H9 (cell line): ENCODE measurements at regions not wholly inside any gene's neighbourhood (a gene's known extent, or its start where the extent isn't known, plus 50 kb on each side); places are given as distances from the start of the nearest gene placed in this dataset.

Experiments used
- DNase-seq: peaks from one replicate; pipeline ENCODE4 v3.0.0-alpha.2; 2017
- H2AFZ ChIP-seq: one replicate; pipeline ENCODE4 v1.6.1; 2013; ENCODE audit warnings: mild to moderate bottlenecking, low read length, control low read depth, moderate library complexity
- H2AK5ac ChIP-seq: 2 replicates; pipeline ENCODE4 v1.6.1; 2013; ENCODE audit warnings: low read length, control low read depth, mixed read lengths; ENCODE audit not compliant: insufficient read length
- H2BK120ac ChIP-seq: one replicate; pipeline ENCODE4 v1.6.1; 2013; ENCODE audit warnings: low read depth, mild to moderate bottlenecking, low read length, control low read depth, inconsistent platforms; ENCODE audit not compliant: poor library complexity, severe bottlenecking
- H2BK12ac ChIP-seq: 2 replicates; pipeline ENCODE4 v1.6.1; 2013; ENCODE audit warnings: low read length, control low read depth, mixed read lengths, low read depth; ENCODE audit not compliant: insufficient read length
- H2BK15ac ChIP-seq: 2 replicates; pipeline ENCODE4 v1.6.1; 2013; ENCODE audit warnings: low read depth, low read length, control low read depth
- H2BK20ac ChIP-seq: one replicate; pipeline ENCODE4 v1.6.1; 2013; ENCODE audit warnings: low read depth, mild to moderate bottlenecking, low read length, control low read depth, inconsistent platforms; ENCODE audit not compliant: poor library complexity, severe bottlenecking
- H2BK5ac ChIP-seq: 2 replicates; pipeline ENCODE4 v1.6.1; 2013; ENCODE audit warnings: low read length, control low read depth, mixed read lengths; ENCODE audit not compliant: insufficient read length
- H3K14ac ChIP-seq: 2 replicates; pipeline ENCODE4 v1.6.1; 2013; ENCODE audit warnings: low read length, control low read depth; ENCODE audit not compliant: insufficient read depth
- H3K18ac ChIP-seq: 2 replicates; pipeline ENCODE4 v1.6.1; 2013; ENCODE audit warnings: low read depth, mild to moderate bottlenecking, mixed read lengths, low read length, control low read depth; ENCODE audit not compliant: insufficient read length
- H3K23ac ChIP-seq: 2 replicates; pipeline ENCODE4 v1.6.1; 2013; ENCODE audit warnings: low read length, control low read depth, mixed read lengths, low read depth; ENCODE audit not compliant: insufficient read length
- H3K23me2 ChIP-seq: 2 replicates; pipeline ENCODE4 v1.6.1; 2013; ENCODE audit warnings: low read depth, mild to moderate bottlenecking, mixed read lengths, low read length, control low read depth; ENCODE audit not compliant: insufficient read length, poor library complexity, severe bottlenecking
- H3K27ac ChIP-seq: 2 replicates; pipeline ENCODE4 v1.5.1; 2013; ENCODE audit warnings: low read length, control low read depth, mixed read lengths, low read depth; ENCODE audit not compliant: insufficient read length
- H3K27me3 ChIP-seq: 2 replicates; pipeline ENCODE4 v1.6.1; 2013; ENCODE audit warnings: low read length, control low read depth, inconsistent platforms; ENCODE audit not compliant: insufficient read depth
- H3K4ac ChIP-seq: 2 replicates; pipeline ENCODE4 v1.6.1; 2013; ENCODE audit warnings: low read depth, mild to moderate bottlenecking, control low read depth, inconsistent platforms, low read length, moderate library complexity
- H3K4me1 ChIP-seq: 2 replicates; pipeline ENCODE4 v1.6.1; 2013; ENCODE audit warnings: low read length, control low read depth, inconsistent platforms; ENCODE audit not compliant: insufficient read depth
- H3K4me2 ChIP-seq: 2 replicates; pipeline ENCODE4 v1.6.1; 2013; ENCODE audit warnings: low read length, control low read depth, mixed read lengths; ENCODE audit not compliant: insufficient read length, insufficient read depth
- H3K56ac ChIP-seq: 2 replicates; pipeline ENCODE4 v1.6.1; 2013; ENCODE audit warnings: low read depth, mild to moderate bottlenecking, mixed read lengths, low read length, control low read depth; ENCODE audit not compliant: insufficient read length
- H3K79me1 ChIP-seq: 2 replicates; pipeline ENCODE4 v1.6.1; 2013; ENCODE audit warnings: low read depth, mild to moderate bottlenecking, moderate library complexity, low read length, control low read depth, inconsistent platforms; ENCODE audit not compliant: insufficient read depth, poor library complexity, severe bottlenecking
- H3K79me2 ChIP-seq: 2 replicates; pipeline ENCODE4 v1.6.1; 2013; ENCODE audit warnings: low read length, control low read depth, inconsistent platforms; ENCODE audit not compliant: insufficient read depth
- H3K9ac ChIP-seq: 2 replicates; pipeline ENCODE4 v1.6.1; 2013; ENCODE audit warnings: low read length, control low read depth, mixed read lengths; ENCODE audit not compliant: insufficient read length; ENCODE audit errors: extremely low read depth
- H3K9me3 ChIP-seq: one replicate; pipeline ENCODE4 v1.6.1; 2013; ENCODE audit warnings: low read depth, low read length, inconsistent platforms; ENCODE audit not compliant: control insufficient read depth
- H3T11ph ChIP-seq: one replicate; pipeline ENCODE4 v1.6.1; 2013; ENCODE audit warnings: mild to moderate bottlenecking, low read length, control low read depth, inconsistent platforms
- H4K20me1 ChIP-seq: one replicate; pipeline ENCODE4 v1.6.1; 2013; ENCODE audit not compliant: control insufficient read depth, insufficient read length, insufficient read depth
- H4K5ac ChIP-seq: 2 replicates; pipeline ENCODE4 v1.6.1; 2013; ENCODE audit warnings: low read depth, mild to moderate bottlenecking, mixed read lengths, low read length, control low read depth; ENCODE audit not compliant: insufficient read length
- H4K8ac ChIP-seq: replicated peaks from 2 replicates; pipeline ENCODE4 v1.6.1; 2013; ENCODE audit warnings: low read length, control low read depth, mixed read lengths, low read depth; ENCODE audit not compliant: insufficient read length
- H4K91ac ChIP-seq: 2 replicates; pipeline ENCODE4 v1.6.1; 2013; ENCODE audit warnings: low read depth, mild to moderate bottlenecking, moderate library complexity, mixed read lengths, low read length, control low read depth; ENCODE audit not compliant: insufficient read length
- H3K27ac Mint-ChIP-seq, 3 experiments: 2 replicates in 2 of 3; 3 replicates in 1 of 3; pipeline ENCODE4 v1.8.0; 2020 to 2021; ENCODE audit warnings: mixed read lengths in 3 of 3, mild to moderate bottlenecking in 1 of 3, moderate library complexity in 1 of 3
- H3K27me3 Mint-ChIP-seq: 2 replicates; pipeline ENCODE4 v1.8.0; 2021; ENCODE audit warnings: low read depth, mild to moderate bottlenecking, moderate library complexity, mixed read lengths
- H3K36me3 Mint-ChIP-seq, 3 experiments: 2 replicates in 2 of 3; 3 replicates in 1 of 3; pipeline ENCODE4 v1.8.0; 2020 to 2021; ENCODE audit warnings: low read depth in 3 of 3, mixed read lengths in 3 of 3; ENCODE audit not compliant: insufficient read depth in 1 of 3
- H3K4me1 Mint-ChIP-seq, 2 experiments: 2 replicates each; pipeline ENCODE4 v1.8.0; 2020; ENCODE audit warnings: mixed read lengths in 2 of 2
- H3K4me3 Mint-ChIP-seq, 2 experiments: 2 replicates in 1 of 2; 3 replicates in 1 of 2; pipeline ENCODE4 v1.8.0; 2020 to 2021; ENCODE audit warnings: mild to moderate bottlenecking in 2 of 2, mixed read lengths in 2 of 2, moderate library complexity in 1 of 2
- H3K9me3 Mint-ChIP-seq, 2 experiments: 2 replicates in 1 of 2; 3 replicates in 1 of 2; pipeline ENCODE4 v1.8.0; 2020; ENCODE audit warnings: mild to moderate bottlenecking in 2 of 2, mixed read lengths in 2 of 2, moderate library complexity in 1 of 2
- CTCF ChIP-seq: fragments of 200-600 bp; sonication (generic); conservative IDR thresholded peaks from 3 replicates; pipeline ENCODE4 v1.8.0; 2021; ENCODE audit warnings: antibody characterized with exemption, mild to moderate bottlenecking
- WGBS: extraction: QIAGEN DNeasy Blood & Tissue Kit; methylation state at CpG from one replicate; pipeline ENCODE4 v1.1.7; 2013; ENCODE audit warnings: missing lambda C conversion rate, low lambda C conversion rate, mixed read lengths; ENCODE audit not compliant: insufficient read length; ENCODE audit errors: extremely low coverage; 5-methylcytosine and 5-hydroxymethylcytosine counted together

- no peaks in the 10 kb centered on the region for H3K27me3 ChIP-seq
- DNase-seq = no peak
- H3K79me2 ChIP-seq = no peaks in the 10 kb centered on the region
- no peak overlapping the region for H3K18ac ChIP-seq
- H3K23ac ChIP-seq = no peak overlapping the region
- peaks cover 26% of the 10 kb centered on the region for H3K9me3 ChIP-seq
- H2BK15ac ChIP-seq = no peak overlapping the region
- H2BK12ac ChIP-seq = no peak overlapping the region
- peaks cover 0 to 2% of the 10 kb centered on the region in 2 experiments; a peak in 2 of 4 replicates for H3K4me1 Mint-ChIP-seq
- peaks cover 32 to 68% of the 10 kb centered on the region in 2 experiments for H3K9me3 Mint-ChIP-seq
- no peak for TF ChIP-seq CTCF
- H4K20me1 ChIP-seq = no peaks in the 10 kb centered on the region
- H3K56ac ChIP-seq = no peak overlapping the region
- H3K4me1 ChIP-seq = no peaks in the 10 kb centered on the region
- H3K79me1 ChIP-seq = no peaks in the 10 kb centered on the region
- H3T11ph ChIP-seq = no peak overlapping the region
- peaks cover 54% of the 10 kb centered on the region for H3K27me3 Mint-ChIP-seq
- H3K23me2 ChIP-seq = no peaks in the 10 kb centered on the region
- no peak overlapping the region for H2BK20ac ChIP-seq
- WGBS = no CpG with 5 or more reads among the region's 6 CpGs
- no peak overlapping the region for H3K4me3 Mint-ChIP-seq
- H4K91ac ChIP-seq = no peak overlapping the region
- no peak overlapping the region for H2BK120ac ChIP-seq
- no peak overlapping the region for H3K27ac Mint-ChIP-seq
- H3K4me2 ChIP-seq = no peak overlapping the region
- no peak overlapping the region for H3K27ac ChIP-seq
- H3K9ac ChIP-seq = no peak overlapping the region
- H4K8ac ChIP-seq = no peak overlapping the region
- H4K5ac ChIP-seq = no peak overlapping the region
- peaks cover 0 to 60% (median 14%) of the 10 kb centered on the region in 3 experiments; a peak in 5 of 7 replicates for H3K36me3 Mint-ChIP-seq
- no peak overlapping the region for H2BK5ac ChIP-seq
- H2AFZ ChIP-seq = no peak overlapping the region
- H3K4ac ChIP-seq = no peak overlapping the region
- no peak overlapping the region for H3K14ac ChIP-seq
- H2AK5ac ChIP-seq = no peak overlapping the region
These were observed 81.1 kb upstream of the ALOX12 start for GRCh38 chr17:6914711-6915110.
